SK-N-SH (cell line): ENCODE measurements at regions not wholly inside any gene's neighbourhood (a gene's known extent, or its start where the extent isn't known, plus 50 kb on each side); places are given as distances from the start of the nearest gene placed in this dataset.

Source experiments
- CTCF ChIA-PET: fragments of 300-600, 350-600 bp; formaldehyde crosslinking; extraction: SDS; loops from one replicate; lab custom pipeline; 2021; lab: Yijun Ruan, JAX
- POLR2A ChIA-PET: fragments of 350-600 bp; sonication (Branson Sonifier 250); formaldehyde crosslinking; extraction: SDS; loops from one replicate; lab custom pipeline; 2020; ENCODE audit warnings: antibody characterized with exemption, inconsistent platforms; lab: Yijun Ruan, JAX
- DNase-seq: peaks from one replicate; pipeline ENCODE4 v3.0.0; 2012
- H2AFZ ChIP-seq: fragments of 200-600 bp; sonication (generic); 2 replicates; pipeline ENCODE4 v1.8.1; 2016; ENCODE audit warnings: antibody characterized with exemption, mild to moderate bottlenecking, low read depth
- H3F3A ChIP-seq: fragments of 200-600 bp; sonication (generic); replicated peaks from 2 replicates; pipeline ENCODE3; 2016; ENCODE audit warnings: antibody characterized with exemption, mild to moderate bottlenecking; ENCODE audit not compliant: insufficient read depth
- H3K27ac ChIP-seq, 2 experiments: fragments of 200-500 bp in 1 of 2; fragments of 200-600 bp in 1 of 2; sonication (Bioruptor generic) in 1 of 2; sonication (generic), shearing (Covaris generic) in 1 of 2; 2 replicates each; pipeline versions ENCODE4 v1.5.1 to v1.6.1; 2014 to 2016; ENCODE audit warnings: low read depth in 2 of 2, inconsistent platforms in 1 of 2, low read length in 1 of 2, mild to moderate bottlenecking in 1 of 2, mixed read lengths in 1 of 2
- H3K27me3 ChIP-seq: fragments of 200-600 bp; sonication (generic), shearing (Covaris generic); 2 replicates; pipeline ENCODE4 v1.6.1; 2016; ENCODE audit warnings: mixed run types; ENCODE audit not compliant: insufficient read depth
- H3K36me3 ChIP-seq, 2 experiments: fragments of 200-500 bp in 1 of 2; fragments of 200-600 bp in 1 of 2; sonication (Bioruptor generic) in 1 of 2; sonication (generic) in 1 of 2; replicated peaks in 1 of 2; 2 replicates each; pipeline versions ENCODE3 to v1.5.1; 2014 to 2016; ENCODE audit warnings: low read length in 1 of 2, mild to moderate bottlenecking in 1 of 2; ENCODE audit not compliant: insufficient read depth in 2 of 2, control insufficient read depth in 1 of 2
- H3K4me1 ChIP-seq, 2 experiments: fragments of 200-500 bp in 1 of 2; fragments of 200-600 bp in 1 of 2; sonication (Bioruptor generic) in 1 of 2; sonication (generic), shearing (Covaris generic) in 1 of 2; 2 replicates each; pipeline versions ENCODE4 v1.5.1 to v1.6.1; 2014 to 2016; ENCODE audit warnings: low read depth in 1 of 2, low read length in 1 of 2, mixed run types in 1 of 2; ENCODE audit not compliant: insufficient read depth in 2 of 2, control insufficient read depth in 1 of 2
- H3K4me2 ChIP-seq: fragments of 200-600 bp; sonication (generic), shearing (Covaris generic); 2 replicates; pipeline ENCODE4 v1.6.1; 2017; ENCODE audit warnings: mixed run types
- H3K4me3 ChIP-seq, 2 experiments: fragments of 200-500 bp in 1 of 2; fragments of 200-600 bp in 1 of 2; sonication (Bioruptor generic) in 1 of 2; sonication (generic), shearing (Covaris generic) in 1 of 2; 2 replicates each; pipeline versions ENCODE4 v1.5.1 to v1.8.1; 2014 to 2016; ENCODE audit warnings: low read depth in 2 of 2, inconsistent platforms in 1 of 2, low read length in 1 of 2, mild to moderate bottlenecking in 1 of 2, mixed read lengths in 1 of 2, moderate library complexity in 1 of 2
- H3K79me2 ChIP-seq: fragments of 200-600 bp; sonication (generic); 2 replicates; pipeline ENCODE4 v1.8.1; 2017; ENCODE audit warnings: mild to moderate bottlenecking; ENCODE audit not compliant: insufficient read depth
- H3K9ac ChIP-seq: fragments of 200-600 bp; sonication (generic); 2 replicates; pipeline ENCODE4 v1.6.1; 2017; ENCODE audit warnings: mixed run types
- H3K9me2 ChIP-seq: fragments of 200-600 bp; sonication (generic); 2 replicates; pipeline ENCODE4 v1.6.1; 2017; ENCODE audit warnings: mixed run types
- H3K9me3 ChIP-seq: fragments of 200-600 bp; sonication (generic); 2 replicates; pipeline ENCODE4 v1.6.1; 2017; ENCODE audit warnings: mixed run types, mild to moderate bottlenecking, moderate library complexity
- H4K20me1 ChIP-seq: fragments of 200-600 bp; sonication (generic); 2 replicates; pipeline ENCODE4 v1.6.1; 2017; ENCODE audit warnings: mild to moderate bottlenecking, mixed run types; ENCODE audit not compliant: insufficient read depth
- CHD2 ChIP-seq: fragments of 150-350 bp; IDR thresholded peaks from 2 replicates; pipeline ENCODE4 v1.6.1; 2018; ENCODE audit warnings: low read length; ENCODE audit not compliant: partially characterized antibody
- ELF1 ChIP-seq: IDR thresholded peaks from 2 replicates; pipeline ENCODE4 v1.4.0; 2012
- EZH2phosphoT487 ChIP-seq: fragments of 200-600 bp; sonication (generic); IDR thresholded peaks from 2 replicates; pipeline ENCODE4 v1.6.1; 2017; ENCODE audit warnings: low read depth, mixed run types, mild to moderate bottlenecking, antibody characterized with exemption, moderate library complexity, borderline replicate concordance
- FOSL2 ChIP-seq: IDR thresholded peaks from 2 replicates; pipeline ENCODE4 v1.4.0; 2012; ENCODE audit warnings: low read depth, mild to moderate bottlenecking, moderate library complexity, borderline replicate concordance
- FOXJ3 ChIP-seq: sonication (generic); formaldehyde crosslinking; IDR thresholded peaks from 2 replicates; pipeline ENCODE4 v1.5.1; 2020; ENCODE audit warnings: mild to moderate bottlenecking, missing genetic modification reagents
- GABPA ChIP-seq: IDR thresholded peaks from 2 replicates; pipeline ENCODE4 v1.4.0; 2012; ENCODE audit warnings: low read depth, mild to moderate bottlenecking
- GATA2 ChIP-seq: sonication (generic); formaldehyde crosslinking; IDR thresholded peaks from 2 replicates; pipeline ENCODE4 v1.5.0; 2020; ENCODE audit warnings: mild to moderate bottlenecking, missing genetic modification reagents
- JUND ChIP-seq: IDR thresholded peaks from 2 replicates; pipeline ENCODE4 v1.4.0; 2012
- MEF2A ChIP-seq: IDR thresholded peaks from 2 replicates; pipeline ENCODE4 v1.4.0; 2012; ENCODE audit warnings: low read depth, borderline replicate concordance
- NFIC ChIP-seq: IDR thresholded peaks from 2 replicates; pipeline ENCODE4 v1.4.0; 2012; ENCODE audit warnings: borderline replicate concordance
- NRF1 ChIP-seq: IDR thresholded peaks from 2 replicates; pipeline ENCODE4 v1.6.1; 2012; ENCODE audit warnings: low read depth, mild to moderate bottlenecking, low read length
- PBX3 ChIP-seq: IDR thresholded peaks from 2 replicates; pipeline ENCODE4; 2012
- POLR2AphosphoS5 ChIP-seq: IDR thresholded peaks from 2 replicates; pipeline ENCODE4 v1.6.1; 2012; ENCODE audit warnings: low read depth, low read length
- RCOR1 ChIP-seq: fragments of 150-350 bp; IDR thresholded peaks from 2 replicates; pipeline ENCODE4 v1.6.1; 2017; ENCODE audit warnings: antibody characterized with exemption, low read length
- REST ChIP-seq: IDR thresholded peaks from 2 replicates; pipeline ENCODE4 v1.6.1; 2012; ENCODE audit warnings: mild to moderate bottlenecking, low read depth, low read length, moderate library complexity
- RFX5 ChIP-seq: IDR thresholded peaks from 2 replicates; pipeline ENCODE4 v1.6.1; 2012; ENCODE audit warnings: mild to moderate bottlenecking, improper control_type of control experiment, low read length
- SMC3 ChIP-seq: IDR thresholded peaks from 2 replicates; pipeline ENCODE4 v1.6.1; 2012; ENCODE audit warnings: low read depth, low read length, improper control_type of control experiment
- TAF1 ChIP-seq: IDR thresholded peaks from 2 replicates; pipeline ENCODE4 v1.6.1; 2012; ENCODE audit warnings: low read depth, mild to moderate bottlenecking, low read length, moderate library complexity, borderline replicate concordance
- TEAD4 ChIP-seq: IDR thresholded peaks from 2 replicates; pipeline ENCODE4 v1.4.0; 2012; ENCODE audit warnings: mild to moderate bottlenecking, borderline replicate concordance; ENCODE audit not compliant: insufficient read depth
- USF2 ChIP-seq: fragments of 150-350 bp; IDR thresholded peaks from 2 replicates; pipeline ENCODE4 v1.6.1; 2017; ENCODE audit warnings: antibody characterized with exemption, low read length, low read depth, borderline replicate concordance
- ZBTB33 ChIP-seq: IDR thresholded peaks from 2 replicates; pipeline ENCODE4 v1.4.0; 2012; ENCODE audit warnings: low read depth, borderline replicate concordance
- WGBS: methylation state at CpG from one replicate; pipeline ENCODE4 v1.1.6; 2017; ENCODE audit warnings: low lambda C conversion rate; 5-methylcytosine and 5-hydroxymethylcytosine counted together

- Histone ChIP-seq H2AFZ (no peak overlapping the region), H3K9me3 (no peaks in the 10 kb centered on the region), H3K4me3 (no peak overlapping the region)
- TF ChIP-seq SMC3 (no peak), ELF1 (no peak), GABPA (no peak)
- TF ChIP-seq, all 33 proteins: peak for 0
- no peaks in the 10 kb centered on the region; a peak in 1 of 4 replicates for H3K4me1 ChIP-seq
- DNase-seq = no peak
- H3K9me2 ChIP-seq = no peaks in the 10 kb centered on the region
- no peaks in the 10 kb centered on the region for H3K27me3 ChIP-seq
- no peak overlapping the region for H3K9ac ChIP-seq
- no peaks in the 10 kb centered on the region for H3K79me2 ChIP-seq
- H3K27ac ChIP-seq = no peak overlapping the region
- POLR2A ChIA-PET = no interaction called here
- H3F3A ChIP-seq = no peaks in the 10 kb centered on the region
- WGBS = 93% methylated on average over 9 of the region's 9 CpGs
- CTCF ChIA-PET = no interaction called here
- H3K36me3 ChIP-seq = no peaks in the 10 kb centered on the region
- no peaks in the 10 kb centered on the region for H4K20me1 ChIP-seq
- H3K4me2 ChIP-seq = no peak overlapping the region
Observed at GRCh38 chr10:4396401-4397283, 429.4 kb upstream of the AKR1E2 start.

- Histone ChIP-seq H3K79me2 (no peaks in the 10 kb centered on the region), H3K9me2 (no peaks in the 10 kb centered on the region), H2AFZ (no peak overlapping the region), H3K27me3 (no peaks in the 10 kb centered on the region), H3K36me3 (no peaks in the 10 kb centered on the region), H3K4me2 (no peak overlapping the region), H4K20me1 (no peaks in the 10 kb centered on the region), H3F3A (no peaks in the 10 kb centered on the region), H3K4me1 (no peaks in the 10 kb centered on the region; a peak in 1 of 4 replicates), H3K27ac (no peak overlapping the region), H3K9me3 (no peaks in the 10 kb centered on the region), H3K9ac (no peak overlapping the region), H3K4me3 (no peak overlapping the region)
- no peak for DNase-seq
- WGBS = 89% methylated on average over 6 of the region's 6 CpGs
- POLR2A ChIA-PET = no interaction called here
- CTCF ChIA-PET = no interaction called here
- no peak for TF ChIP-seq FOSL2
- TF ChIP-seq REST = no peak
- TF ChIP-seq TAF1 = no peak
- TF ChIP-seq GATA2 (CRISPR knock-in tag) = no peak
- no peak for TF ChIP-seq CHD2
- no peak for TF ChIP-seq POLR2AphosphoS5
- TF ChIP-seq ZBTB33 = no peak
- TF ChIP-seq MEF2A = no peak
- no peak for TF ChIP-seq USF2
- no peak for TF ChIP-seq TEAD4
- no peak for TF ChIP-seq NFIC
- TF ChIP-seq FOXJ3 (CRISPR knock-in tag) = no peak
- TF ChIP-seq EZH2phosphoT487 = no peak
- TF ChIP-seq PBX3 = no peak
- no peak for TF ChIP-seq RCOR1
- no peak for TF ChIP-seq RFX5
- no peak for TF ChIP-seq JUND
- no peak for TF ChIP-seq NRF1
Observed at GRCh38 chr10:4395731-4396130, 430.3 kb upstream of the AKR1E2 start.
